Cerebellar nuclear complex (tissue), 1 donor: ENCODE measurements at regions not wholly inside any gene's neighbourhood (a gene's known extent, or its start where the extent isn't known, plus 50 kb on each side); places are given as distances from the start of the nearest gene placed in this dataset.

Experiments used
- DNase-seq, 2 experiments: peaks; one replicate each; lab custom pipeline; 2025; lab: John Stamatoyannopoulos, UW

DNA sequence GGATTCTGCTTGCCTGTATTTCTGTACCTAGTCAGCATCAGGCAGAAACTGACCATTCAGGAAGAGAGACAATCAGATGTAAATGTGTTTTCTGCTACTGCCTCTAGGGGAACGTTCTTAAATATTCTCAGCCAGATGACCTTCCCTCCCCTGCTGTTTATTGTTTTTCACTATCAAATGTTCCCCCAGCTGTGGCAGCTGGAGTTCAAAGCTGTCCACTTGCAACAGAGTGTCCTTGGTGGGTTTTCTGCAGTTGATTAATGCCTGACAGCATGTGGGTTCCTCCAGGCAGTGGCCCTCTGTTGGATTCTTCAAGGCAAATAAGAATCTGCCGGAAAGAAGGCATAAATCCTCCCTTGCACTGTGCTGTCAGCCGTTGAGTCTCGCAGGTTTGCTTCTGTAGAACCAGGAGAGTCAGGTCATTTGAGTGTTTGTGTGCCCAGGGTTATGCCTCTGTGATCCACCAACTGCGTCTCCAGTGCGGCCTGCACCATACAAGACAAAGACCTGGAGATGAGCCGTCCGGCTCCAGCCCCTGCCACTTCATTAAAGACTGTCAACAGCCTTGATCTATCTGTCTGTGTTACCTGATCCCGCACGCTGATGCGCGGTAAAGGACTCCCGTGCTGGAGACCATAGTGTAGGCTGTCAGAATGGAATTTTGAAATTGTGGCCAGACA lies 203.4 kb downstream of the GADD45G start:
- no peak for DNase-seq

DNA sequence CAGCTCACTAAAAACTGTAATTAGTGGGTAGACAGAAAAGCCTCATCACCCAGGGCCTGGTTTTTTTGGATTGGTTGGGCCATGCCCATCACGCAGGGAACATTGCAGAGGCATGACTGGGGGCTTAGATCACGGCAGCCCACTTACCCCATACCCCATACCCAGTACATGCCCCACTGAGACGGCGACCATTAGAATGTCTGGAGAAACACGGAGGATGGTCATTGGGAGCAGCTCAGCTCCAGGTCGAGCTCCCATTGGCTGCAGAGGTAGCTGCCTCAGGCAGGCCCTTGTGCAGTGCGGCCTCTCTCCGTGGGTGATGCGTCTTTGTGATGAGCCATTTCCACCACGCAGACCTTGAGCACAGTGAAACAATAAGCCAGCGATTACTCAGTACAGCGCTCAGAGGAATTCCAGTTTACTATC lies 204.0 kb downstream of the GADD45G start:
- DNase-seq, result no peak

- no peak for DNase-seq
Observed at GRCh38 chr9:89810431-89810830, 205.6 kb downstream of the GADD45G start.

DNA sequence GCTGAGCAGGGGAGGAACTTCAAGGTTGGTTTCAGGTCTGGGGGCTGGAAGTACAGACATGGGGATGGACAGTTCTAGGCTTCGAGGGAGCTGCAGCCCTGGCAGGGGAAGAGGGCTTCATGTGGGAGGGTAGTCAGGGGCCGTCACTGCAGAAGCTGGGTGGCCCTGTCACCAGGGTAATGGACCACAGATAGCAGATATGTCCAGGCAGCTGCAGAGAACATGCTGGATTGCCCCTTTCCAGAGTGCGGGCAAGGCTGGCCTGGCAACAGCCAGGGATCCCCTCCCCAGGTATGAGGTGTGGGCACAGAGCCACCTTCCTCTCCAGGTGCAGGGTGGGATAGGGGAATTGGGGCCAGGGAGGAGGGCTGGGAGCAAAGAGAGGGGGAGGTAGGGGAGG lies 206.5 kb downstream of the GADD45G start:
- no peak for DNase-seq

- no peak for DNase-seq
Observed at GRCh38 chr9:89811886-89812450, 207.2 kb downstream of the GADD45G start.

DNA sequence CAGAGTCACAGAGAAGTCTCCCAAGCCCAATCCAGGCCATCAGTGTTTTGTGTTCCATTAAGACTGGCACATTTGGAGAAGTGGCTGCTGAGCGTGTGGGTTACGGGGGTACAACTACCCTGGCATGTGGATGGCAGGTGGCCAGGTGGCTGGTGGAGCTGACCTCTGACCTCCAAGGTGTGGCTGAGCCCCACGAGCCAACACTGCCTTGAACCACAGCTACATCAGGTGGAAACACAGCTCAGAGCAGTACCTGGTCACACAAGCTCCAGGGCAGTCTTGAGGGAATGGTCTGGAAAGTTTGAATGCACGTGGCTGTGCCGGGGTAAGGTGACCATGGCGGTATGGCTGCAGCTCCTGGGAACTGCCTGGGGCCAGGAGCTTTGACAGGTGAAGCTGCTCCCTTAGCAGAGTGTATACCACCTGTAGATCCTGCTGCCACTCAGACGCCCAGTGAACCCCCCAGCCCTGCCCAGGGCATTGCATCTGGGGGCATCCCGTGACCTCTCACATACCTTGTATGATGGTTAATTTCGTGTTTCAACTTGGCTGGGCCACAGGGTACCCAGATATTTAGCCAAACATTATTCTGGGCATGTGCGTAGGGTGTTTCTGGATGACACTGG lies 207.9 kb downstream of the GADD45G start:
- no peak for DNase-seq

- DNase-seq, result no peak
Observed at GRCh38 chr9:89813482-89813881, 208.7 kb downstream of the GADD45G start.

- no peak for DNase-seq
Observed at GRCh38 chr9:89814340-89815040, 209.7 kb downstream of the GADD45G start.

DNA sequence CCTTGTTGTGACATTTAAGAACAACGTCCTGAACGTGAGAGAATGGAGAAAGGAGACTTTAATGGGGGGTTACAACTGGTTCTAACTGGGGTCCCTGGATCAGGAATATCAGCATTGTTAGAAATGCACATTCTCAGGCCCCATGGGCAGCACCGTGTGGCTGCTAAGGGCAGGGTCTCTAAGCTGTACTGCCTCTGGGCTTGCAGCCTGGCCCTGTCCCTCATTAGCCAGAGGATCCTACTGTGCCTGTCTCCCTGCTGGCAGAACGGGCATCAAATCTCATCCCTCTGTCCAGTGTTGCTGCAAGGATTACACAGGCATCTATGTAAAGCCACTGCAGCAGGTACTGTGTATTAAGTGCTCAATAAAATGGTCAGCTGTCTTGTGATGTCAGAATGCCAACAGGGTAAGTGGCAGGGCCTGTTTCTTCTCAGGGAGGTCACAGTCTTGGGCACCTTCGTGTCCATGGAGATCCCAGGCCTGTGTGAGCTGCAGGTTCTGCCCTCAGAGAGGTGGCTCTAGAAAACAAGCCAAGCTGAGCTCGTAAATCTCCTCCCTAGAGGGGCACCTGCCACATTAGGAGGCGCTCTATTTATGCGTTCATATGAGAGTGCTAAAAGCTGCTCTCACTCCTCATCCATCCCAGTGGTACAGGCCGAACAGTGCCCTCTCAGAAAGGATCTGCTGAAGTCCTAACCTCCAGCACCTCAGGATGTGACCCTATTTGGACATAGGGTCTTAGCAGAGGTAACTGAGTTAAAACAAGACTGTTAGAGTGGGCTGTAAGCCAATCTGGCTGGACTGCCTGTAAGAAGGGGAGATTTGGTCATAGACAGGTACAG lies 210.5 kb downstream of the GADD45G start:
- DNase-seq, result no peak

DNA sequence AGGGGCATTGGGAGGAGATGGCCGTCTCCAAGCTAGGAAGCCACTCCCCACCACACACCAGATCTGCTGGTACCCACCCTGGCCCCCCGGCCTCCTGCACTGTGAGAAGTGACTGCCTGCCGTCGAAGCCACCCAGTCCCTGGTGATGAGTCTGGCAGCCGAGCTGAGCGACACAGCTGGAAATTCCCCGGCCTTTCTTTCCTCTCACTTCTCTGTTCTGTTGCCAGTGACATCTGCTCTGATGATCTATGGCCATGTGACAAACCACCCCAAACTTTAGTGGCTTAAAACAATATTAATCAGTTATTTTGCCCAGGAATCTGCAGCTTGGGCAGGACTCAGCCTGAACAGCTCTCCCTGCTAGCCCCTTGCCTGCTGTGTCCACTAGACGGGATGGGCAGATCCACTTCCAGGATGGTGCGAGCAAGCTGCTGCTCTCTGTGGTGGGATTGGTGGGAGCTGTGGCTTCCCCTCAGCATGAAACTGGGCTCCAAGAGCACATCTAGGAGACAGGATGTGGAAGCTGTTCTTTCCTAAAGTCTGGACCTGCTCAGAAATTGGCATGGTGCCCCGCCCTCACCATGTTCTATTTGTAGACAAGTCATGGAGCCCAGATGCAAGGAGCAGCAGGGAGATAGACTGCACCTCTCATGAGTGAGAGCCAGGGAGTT lies 211.2 kb downstream of the GADD45G start:
- DNase-seq, result no peak

- no peak for DNase-seq
Observed at GRCh38 chr9:89817151-89817950, 212.5 kb downstream of the GADD45G start.

DNA sequence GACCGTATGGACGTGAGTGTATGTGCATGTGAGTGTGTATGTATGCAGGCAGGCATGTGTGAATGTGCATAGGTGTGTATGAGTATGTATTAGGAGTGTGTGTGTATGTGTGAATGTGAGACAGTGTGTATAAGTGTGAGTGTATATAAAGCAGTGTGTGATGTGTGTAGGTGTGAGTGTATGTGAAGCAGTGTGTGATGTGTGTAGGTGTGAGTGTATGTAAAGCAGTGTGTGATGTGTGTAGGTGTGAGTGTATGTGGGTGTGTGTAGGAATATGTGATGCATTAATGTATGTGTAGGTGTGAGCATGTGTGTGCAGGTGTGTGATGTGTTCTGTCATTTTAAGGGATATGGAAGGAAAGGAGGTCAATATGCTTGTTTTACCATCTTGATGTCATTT lies 215.5 kb downstream of the GADD45G start:
- DNase-seq, result no peak

- DNase-seq, result no peak
Observed at GRCh38 chr9:89821081-89821480, 216.3 kb downstream of the GADD45G start.

DNA sequence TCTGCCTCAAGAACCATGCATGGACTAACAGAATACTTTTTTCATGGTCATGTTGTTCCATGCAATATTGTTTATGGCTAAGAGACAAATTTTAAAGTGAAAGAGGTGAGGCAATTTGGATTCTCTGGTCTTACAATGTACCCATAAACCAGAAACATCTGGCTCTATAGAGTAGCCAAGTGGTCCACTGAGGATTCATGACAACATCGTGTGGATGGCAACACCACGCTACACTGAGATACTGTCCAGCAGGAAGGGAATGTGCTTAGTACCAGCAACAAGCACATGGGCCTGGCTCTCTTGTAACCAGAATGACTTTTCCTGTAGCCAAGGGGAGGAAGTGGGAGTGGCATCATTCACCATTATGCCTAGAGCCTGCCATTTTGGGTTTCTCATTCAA lies 218.2 kb downstream of the GADD45G start:
- DNase-seq, result no peak

DNA sequence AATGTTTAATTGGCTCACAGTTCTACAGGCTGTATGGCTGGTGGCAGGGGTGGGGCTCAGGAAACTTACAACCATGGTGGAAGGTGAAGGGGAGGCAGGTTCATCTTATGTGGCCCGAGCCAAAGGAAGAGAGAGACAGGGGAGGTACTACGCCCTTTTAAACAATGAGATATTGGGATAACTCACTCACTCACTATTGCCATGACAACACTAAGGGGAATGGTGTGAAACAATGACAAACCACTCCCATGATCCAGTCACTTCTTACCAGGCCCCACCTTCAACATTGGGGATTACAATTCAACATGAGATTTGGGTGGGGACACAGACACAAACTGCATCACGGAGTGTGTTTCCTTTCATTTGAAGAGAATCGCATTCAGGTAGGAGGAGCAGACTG lies 220.9 kb downstream of the GADD45G start:
- DNase-seq, result no peak

GRCh38 chr9:89826186-89826585 lies 221.4 kb downstream of the GADD45G start:
- DNase-seq, result no peak

GRCh38 chr9:89829346-89829745 lies 224.5 kb downstream of the GADD45G start:
- DNase-seq, result no peak

GRCh38 chr9:89835666-89836065 lies 230.9 kb downstream of the GADD45G start:
- DNase-seq, result no peak

DNA sequence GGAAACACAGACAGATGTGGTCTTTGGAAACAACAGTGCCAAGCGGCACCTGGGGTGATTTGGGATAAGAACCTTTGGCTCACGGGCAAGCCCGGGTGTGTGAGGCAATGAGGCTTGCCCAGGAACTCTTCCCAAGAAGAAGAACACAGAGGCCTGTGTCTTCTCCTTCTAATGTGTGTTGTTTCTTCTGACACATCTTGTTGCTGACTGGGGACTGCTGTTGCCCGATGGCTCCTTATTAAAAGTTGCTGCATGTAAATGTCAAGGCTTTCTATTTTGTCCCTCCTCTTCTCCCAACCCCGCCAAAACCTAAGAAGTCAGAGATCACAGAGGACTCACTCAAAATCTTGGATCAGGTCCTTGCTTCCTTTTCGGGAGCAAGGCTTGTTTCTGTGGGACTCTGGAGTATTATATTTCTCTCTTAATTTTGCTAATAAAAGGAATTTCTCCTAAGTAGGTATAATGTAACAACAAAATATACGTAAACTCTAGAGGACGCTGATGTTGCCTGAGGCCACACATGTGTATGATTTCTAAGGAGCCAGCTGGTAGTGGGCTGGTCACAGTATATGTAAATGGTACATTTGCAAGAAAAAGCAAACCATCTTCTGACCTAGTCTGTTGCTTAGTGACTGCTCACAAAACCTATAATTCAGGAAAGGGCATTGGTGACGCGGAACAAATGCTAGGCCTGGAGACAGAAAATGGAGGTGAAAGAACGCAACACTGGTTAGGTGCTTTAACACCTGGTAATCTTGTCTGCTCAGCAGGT lies 232.5 kb downstream of the GADD45G start:
- no peak for DNase-seq

DNA sequence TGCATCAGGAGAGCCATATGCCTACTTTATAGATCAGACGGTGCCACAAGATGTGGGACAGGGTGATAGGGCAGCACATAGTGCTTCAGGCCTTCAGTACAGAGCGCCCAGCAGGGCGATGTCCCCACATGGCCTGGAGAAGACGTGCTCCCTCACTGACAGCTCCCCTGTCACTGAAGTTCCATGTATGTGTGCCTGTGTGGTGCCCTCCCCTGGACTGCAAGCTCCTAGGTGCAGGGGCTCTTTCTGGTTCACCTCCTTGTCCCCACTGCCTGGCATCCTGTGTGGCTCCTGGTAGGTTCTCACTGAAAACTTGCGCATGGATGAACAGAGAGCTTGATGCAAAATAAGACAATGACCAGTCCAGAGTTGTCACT lies 233.1 kb downstream of the GADD45G start:
- no peak for DNase-seq
